ENCODE measurements at regions not wholly inside any gene's neighbourhood (a gene's known extent, or its start where the extent isn't known, plus 50 kb on each side); places are given as distances from the start of the nearest gene placed in this dataset.

DNA sequence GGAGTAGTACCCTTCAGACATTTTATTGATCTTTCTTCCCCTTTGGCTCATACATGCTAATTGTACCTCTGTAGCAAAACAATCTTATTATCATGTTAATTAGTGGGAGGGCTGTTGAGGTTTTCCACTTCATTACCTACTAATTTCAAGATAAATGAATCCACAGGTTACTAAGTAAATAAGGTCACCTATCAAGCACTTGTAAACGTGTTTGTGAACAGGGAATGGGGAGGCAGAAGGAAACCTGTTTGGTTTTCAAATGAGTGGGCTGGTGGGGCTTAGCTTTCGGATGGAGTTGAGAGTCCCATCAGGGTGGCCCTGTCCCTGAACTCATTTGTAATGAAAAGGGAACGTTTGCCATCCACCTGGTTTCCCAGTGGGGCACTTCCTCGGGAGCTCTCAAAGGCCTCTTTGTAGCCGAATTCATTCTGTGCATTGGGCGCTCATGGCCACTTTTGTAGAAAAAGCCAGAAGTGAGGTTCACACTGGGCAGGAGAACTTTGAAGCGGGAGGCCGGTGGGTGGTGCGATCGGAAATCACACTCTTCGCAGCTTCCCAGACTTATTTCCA is 419.8 kb upstream of the NR2F2 start:
- DNase-seq: no peak

GRCh38 chr15:95911570-95912279 is 418.8 kb upstream of the NR2F2 start:
- no peak for DNase-seq

DNA sequence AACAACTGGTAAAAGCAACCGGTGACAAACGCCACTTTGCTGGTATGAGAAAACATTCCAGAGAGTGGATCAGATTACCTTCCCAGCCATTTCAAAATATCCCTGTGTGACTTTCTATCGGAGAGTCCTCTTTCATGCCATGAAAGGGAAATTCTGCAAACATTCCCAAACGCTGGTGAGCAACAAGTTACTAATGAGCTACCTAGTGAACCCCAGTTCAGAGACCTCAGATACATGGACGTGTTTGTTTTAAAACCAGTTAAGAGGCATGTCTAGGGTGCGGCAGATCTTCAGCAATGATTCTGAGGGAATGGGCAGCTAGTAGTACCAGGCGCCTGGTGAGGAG is 418.2 kb upstream of the NR2F2 start:
- no peak for DNase-seq

GRCh38 chr15:95912728-95913127 is 417.8 kb upstream of the NR2F2 start:
- no peak for DNase-seq

- DNase-seq: no peak
These were observed 413.9 kb upstream of the NR2F2 start for GRCh38 chr15:95916568-95916967.

GRCh38 chr15:95918525-95918924 is 412.0 kb upstream of the NR2F2 start:
- no peak for DNase-seq

- DNase-seq: no peak
These were observed 411.0 kb upstream of the NR2F2 start for GRCh38 chr15:95919460-95919859.

DNA sequence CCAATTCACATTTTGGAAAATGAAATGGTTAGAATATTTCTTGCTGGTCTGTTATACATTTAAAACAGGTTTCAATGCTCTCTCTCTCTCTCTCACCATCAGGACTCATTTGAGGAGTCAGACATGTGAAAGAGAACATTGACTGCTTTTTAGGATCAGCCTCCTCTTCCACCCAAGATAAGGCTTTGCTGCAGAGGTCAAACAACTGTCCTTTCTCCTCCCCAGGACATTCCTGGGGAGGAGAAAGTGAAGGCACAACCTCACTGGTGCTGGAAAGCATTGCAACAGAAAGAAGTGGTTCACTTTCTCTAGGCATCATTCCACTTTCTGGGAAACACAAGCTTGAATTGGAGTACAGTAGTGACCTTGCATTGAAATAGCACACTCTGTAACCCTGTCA is 409.1 kb upstream of the NR2F2 start:
- DNase-seq: no peak

DNA sequence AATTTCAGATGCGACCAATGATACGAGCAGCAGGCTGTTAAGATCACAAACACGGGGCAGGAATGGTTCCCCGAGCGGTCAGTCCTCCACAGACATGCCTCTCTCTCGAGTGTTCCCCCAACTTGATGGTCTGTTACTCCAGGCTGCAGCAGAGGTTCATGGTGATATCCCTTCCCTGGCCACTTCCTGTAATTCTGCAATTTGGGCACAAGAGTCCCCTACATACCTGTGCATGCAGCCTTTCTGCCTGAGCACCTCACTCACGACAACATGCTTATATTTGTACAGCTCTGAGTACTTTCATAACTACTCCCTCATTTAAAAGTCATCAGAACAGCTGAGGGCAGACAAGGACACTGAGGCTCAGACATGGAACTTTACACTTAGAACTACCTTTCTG is 408.1 kb upstream of the NR2F2 start:
- no peak for DNase-seq

- DNase-seq: no peak
These were observed 406.7 kb upstream of the NR2F2 start for GRCh38 chr15:95923792-95924191.

- DNase-seq: no peak
These were observed 401.7 kb upstream of the NR2F2 start for GRCh38 chr15:95928822-95929221.

DNA sequence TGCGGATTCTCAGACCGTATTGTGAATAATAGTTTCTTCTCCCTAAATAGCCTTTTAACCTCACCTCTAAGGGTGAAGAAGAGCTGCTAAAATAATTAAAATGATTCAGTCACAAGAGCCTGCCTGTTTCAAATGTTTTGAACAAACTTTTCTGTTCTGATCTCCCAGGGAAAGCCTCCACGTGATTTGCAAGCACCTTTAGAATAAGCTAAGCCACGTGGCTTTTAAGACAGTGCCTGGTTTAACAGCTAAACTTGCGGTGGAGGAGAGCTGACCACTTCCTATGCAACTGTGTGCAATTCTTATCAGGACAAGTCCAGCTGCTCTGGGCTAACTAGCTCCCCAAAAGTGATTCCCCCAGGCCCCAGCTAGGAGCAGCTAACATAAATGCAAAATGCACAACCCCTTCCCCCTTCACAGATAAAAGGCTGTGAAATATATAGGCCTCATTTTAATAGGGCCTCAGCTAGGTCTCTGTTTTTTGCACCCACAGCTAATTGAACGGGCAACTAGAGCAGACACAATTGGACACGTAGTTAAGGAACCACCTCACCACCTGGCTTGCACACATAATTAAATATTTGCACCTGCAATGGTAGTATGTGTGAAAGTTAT is 401.2 kb upstream of the NR2F2 start:
- DNase-seq: no peak

DNA sequence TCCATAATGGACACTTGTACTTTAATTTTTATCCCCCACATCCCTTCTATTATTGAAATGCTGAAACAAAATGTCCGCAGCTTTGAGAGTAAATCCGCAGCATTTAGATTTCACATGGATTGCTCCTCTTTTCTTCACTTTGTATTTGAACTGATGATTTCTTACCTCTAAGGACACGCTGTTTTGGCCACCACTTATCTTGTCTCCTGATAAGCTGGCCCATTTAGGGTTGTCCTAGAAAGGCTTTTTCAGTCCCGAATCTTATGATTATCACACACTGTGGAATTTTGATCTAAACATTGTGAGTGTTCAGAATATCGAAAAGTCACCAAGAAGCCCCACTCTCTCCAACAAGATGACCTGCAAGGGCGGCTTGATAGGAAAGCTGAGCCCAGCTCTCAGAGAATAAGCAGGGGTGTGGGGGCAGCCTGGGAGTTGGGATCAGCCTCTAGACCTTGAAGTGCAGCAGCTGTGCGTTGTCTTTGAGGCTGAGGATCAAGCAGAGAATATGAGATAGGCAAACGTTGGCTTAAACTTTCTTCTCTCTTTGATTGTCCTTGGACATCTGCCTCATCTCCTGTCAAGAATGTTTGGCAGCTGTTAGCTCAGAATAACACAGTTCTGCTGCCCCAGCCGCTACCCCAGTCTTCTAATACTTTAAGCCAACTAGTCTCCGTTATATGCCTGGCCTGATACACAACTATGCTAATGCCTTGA is 399.7 kb upstream of the NR2F2 start:
- DNase-seq: no peak

GRCh38 chr15:95931619-95932018 is 398.9 kb upstream of the NR2F2 start:
- no peak for DNase-seq

DNA sequence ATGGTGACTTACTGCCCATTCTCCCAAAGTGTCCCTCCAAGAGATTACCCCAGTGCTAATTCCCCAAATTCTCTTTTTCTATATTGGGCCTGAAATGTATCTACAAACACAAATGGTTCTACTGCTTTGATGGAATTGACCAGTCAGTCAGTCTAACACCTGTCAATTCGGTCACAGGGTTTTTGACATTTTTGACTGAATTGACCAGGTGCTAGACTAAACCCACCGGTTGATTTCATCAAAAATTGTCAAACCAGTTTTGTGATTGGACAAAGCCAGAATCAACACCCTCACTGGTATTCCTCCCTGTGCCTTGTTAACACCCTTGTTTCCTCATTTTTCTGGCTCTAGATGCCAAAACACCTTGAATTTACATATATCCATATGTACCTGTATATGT is 398.4 kb upstream of the NR2F2 start:
- DNase-seq: no peak

DNA sequence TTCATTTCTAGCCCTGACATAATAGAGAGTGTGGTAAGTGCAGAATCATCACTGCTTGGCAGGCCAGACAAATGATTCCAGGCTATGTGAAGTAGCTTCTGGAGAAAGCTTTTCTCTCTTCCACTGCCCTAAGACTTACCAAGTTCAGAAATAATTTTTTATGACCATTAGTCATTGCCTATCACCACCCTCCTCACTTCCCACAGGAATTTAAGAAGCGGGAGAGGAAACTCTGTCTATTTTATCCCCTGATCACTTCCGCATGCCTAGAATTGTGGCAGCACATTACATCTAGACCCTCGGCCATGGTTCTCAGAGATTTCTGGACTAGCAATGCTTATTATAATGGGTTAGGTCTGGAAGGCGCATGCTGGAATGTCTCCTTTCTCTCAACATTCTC is 397.8 kb upstream of the NR2F2 start:
- DNase-seq: no peak

DNA sequence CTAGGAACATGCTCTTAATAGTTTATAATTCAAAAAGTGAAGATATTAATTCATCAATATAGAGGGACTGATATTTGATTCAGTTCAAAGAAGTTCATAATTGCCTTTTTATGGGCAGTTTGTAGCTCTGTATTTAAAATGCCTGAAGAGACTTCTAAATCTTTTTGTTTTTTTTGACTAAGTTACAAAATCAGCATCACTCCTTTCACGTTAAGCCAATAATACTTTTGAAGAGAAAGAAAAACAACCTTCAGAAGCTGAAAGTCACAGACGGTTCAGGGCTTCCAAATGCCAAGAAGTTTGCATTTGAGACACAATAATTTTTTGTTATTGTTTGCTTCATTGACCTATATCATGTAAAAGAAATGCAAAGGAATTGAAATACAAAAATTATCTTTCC is 394.6 kb upstream of the NR2F2 start:
- no peak for DNase-seq

DNA sequence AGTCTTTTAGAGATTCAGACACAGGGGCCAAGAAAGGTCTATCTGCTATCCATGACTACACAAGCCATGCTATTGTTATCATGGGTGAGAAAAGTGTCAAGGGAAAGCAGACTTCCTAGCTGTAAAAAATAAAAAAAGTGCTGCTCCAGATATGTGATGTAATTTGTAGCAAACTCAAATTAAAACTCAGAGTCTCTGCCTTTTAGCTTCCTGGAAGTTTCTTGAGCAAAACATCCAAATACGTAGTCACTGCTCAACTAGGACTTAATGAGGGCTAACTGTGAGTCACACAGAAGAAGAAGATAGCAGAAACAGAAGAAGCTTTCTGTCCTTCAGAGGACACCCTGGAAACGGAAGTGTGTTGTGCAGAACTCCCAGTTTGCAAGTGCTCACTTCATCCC is 393.4 kb upstream of the NR2F2 start:
- DNase-seq: no peak

GRCh38 chr15:95940431-95940985 is 390.0 kb upstream of the NR2F2 start:
- DNase-seq: no peak

DNA sequence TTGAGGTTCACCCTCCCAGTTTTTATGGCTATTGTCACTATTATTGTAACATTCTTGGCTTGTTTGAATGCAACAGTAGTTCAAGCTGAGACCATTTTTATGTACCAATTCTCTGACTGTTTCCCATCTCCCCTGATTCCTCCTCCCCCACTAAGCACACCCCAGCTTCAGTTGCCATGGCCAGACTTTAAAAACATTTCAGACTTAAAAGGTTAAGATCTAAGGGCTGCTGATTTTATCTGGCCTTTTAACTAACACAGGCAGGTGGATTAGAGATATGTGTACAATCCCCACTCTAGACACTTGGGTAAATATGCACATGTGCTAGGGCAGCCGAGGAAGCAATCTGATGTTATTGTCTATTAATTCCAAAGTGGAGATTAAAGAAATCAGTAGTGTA is 386.3 kb upstream of the NR2F2 start:
- DNase-seq: no peak

- DNase-seq: no peak
These were observed 385.7 kb upstream of the NR2F2 start for GRCh38 chr15:95944661-95945255.

DNA sequence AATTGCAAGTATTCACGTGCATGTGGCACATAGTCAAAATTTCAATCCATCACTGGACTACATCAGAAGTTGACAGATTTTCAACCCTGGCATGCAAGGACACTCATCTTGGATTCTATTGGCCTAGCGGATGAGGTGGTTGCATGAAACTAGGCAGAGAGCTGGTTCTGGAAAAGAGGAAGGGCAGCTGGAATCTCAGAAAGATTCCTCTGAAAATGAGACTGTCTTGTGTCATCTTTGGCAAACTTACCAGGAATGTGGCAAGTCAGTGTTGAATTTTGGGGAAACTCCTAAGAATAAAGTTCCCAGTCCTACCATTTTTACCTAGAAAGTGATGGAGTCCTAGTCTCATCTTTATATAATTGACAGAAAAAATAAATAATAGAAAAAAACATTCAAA is 384.3 kb upstream of the NR2F2 start:
- no peak for DNase-seq

DNA sequence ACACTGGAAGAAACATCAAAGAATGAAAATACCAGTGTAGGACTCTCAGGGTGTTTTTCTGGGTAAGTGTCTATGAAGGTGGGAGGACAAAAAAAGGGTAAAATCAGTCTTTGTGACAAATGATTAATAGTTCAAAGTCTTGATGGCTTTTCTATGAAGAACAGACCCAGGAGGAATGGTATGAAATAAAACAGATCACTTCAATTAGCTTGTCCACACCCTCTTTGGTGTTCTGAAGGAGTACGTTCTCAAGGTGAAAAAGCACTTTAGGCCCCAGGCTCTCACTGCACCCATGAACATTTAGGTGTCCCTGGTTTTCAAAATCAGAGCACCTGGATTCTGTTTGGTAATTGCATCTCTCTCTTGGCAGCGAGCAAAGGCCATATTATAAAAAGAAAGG is 383.6 kb upstream of the NR2F2 start:
- DNase-seq: no peak
